GM12878 (cell line): ENCODE measurements at regions not wholly inside any gene's neighbourhood (a gene's known extent, or its start where the extent isn't known, plus 50 kb on each side); places are given as distances from the start of the nearest gene placed in this dataset.

Experiments used
- CHD2 ChIP-seq: IDR thresholded peaks from 2 replicates; pipeline ENCODE4 v1.6.1; 2011; ENCODE audit warnings: low read depth, low read length, improper control_type of control experiment, borderline replicate concordance
- EZH2 ChIP-seq: IDR thresholded peaks from 2 replicates; pipeline ENCODE4 v1.6.1; 2012; ENCODE audit warnings: low read depth, mild to moderate bottlenecking, control low read depth, inconsistent platforms, low read length, borderline replicate concordance; ENCODE audit not compliant: control insufficient read depth
- JUNB ChIP-seq: IDR thresholded peaks from 2 replicates; pipeline ENCODE4 v1.6.1; 2016; ENCODE audit warnings: antibody characterized with exemption, mild to moderate bottlenecking
- MEF2A ChIP-seq: IDR thresholded peaks from 2 replicates; pipeline ENCODE4 v1.6.1; 2011; ENCODE audit warnings: low read depth, mild to moderate bottlenecking, low read length, moderate library complexity; ENCODE audit not compliant: insufficient read depth
- POLR2A ChIP-seq: IDR thresholded peaks from 2 replicates; pipeline ENCODE4 v1.6.1; 2011; ENCODE audit warnings: low read depth, mild to moderate bottlenecking, low read length
- POLR2AphosphoS5 ChIP-seq: IDR thresholded peaks from 2 replicates; pipeline ENCODE4 v1.6.1; 2011; ENCODE audit warnings: mild to moderate bottlenecking, low read length, inconsistent platforms
- RAD21 ChIP-seq: IDR thresholded peaks from 2 replicates; pipeline ENCODE4 v1.6.1; 2011; ENCODE audit warnings: mild to moderate bottlenecking, low read depth, low read length, moderate library complexity; ENCODE audit not compliant: insufficient read depth
- RUNX3 ChIP-seq: IDR thresholded peaks from 2 replicates; pipeline ENCODE4 v1.6.1; 2012; ENCODE audit warnings: low read length, inconsistent platforms
- SUZ12 ChIP-seq: fragments of 200-600 bp; sonication (generic); IDR thresholded peaks from one replicate; pipeline ENCODE4 v1.6.1; 2018; ENCODE audit warnings: antibody characterized with exemption, mild to moderate bottlenecking; ENCODE audit not compliant: unreplicated experiment
- TF ChIP-seq, protein P1 (sequence below), 3 experiments: IDR thresholded peaks in 2 of 3; conservative IDR thresholded peaks in 1 of 3; 2 replicates each; pipeline ENCODE4 v1.5.1; 2011; ENCODE audit warnings: low read depth in 3 of 3, low read length in 3 of 3, mild to moderate bottlenecking in 3 of 3, control low read depth in 2 of 3, moderate library complexity in 2 of 3, inconsistent platforms in 1 of 3, mixed read lengths in 1 of 3; ENCODE audit not compliant: control insufficient read depth in 2 of 3, insufficient read depth in 1 of 3; ENCODE audit errors: extremely low read depth in 1 of 3
- TF ChIP-seq, protein P2 (sequence below): fragments of 450-650 bp; IDR thresholded peaks from 2 replicates; pipeline ENCODE4 v1.6.1; 2017; ENCODE audit warnings: mild to moderate bottlenecking
- TF ChIP-seq, protein P3 (sequence below): fragments of 450-650 bp; IDR thresholded peaks from 2 replicates; pipeline ENCODE4 v1.6.1; 2016; ENCODE audit warnings: mild to moderate bottlenecking, moderate library complexity, borderline replicate concordance
- TF ChIP-seq, protein P4 (sequence below): fragments of 450-650 bp; formaldehyde crosslinking; IDR thresholded peaks from 2 replicates; pipeline ENCODE4 v1.5.0; 2022; ENCODE audit warnings: mild to moderate bottlenecking, missing genetic modification characterization
- TF ChIP-seq, protein P5 (sequence below): IDR thresholded peaks from 2 replicates; pipeline ENCODE4 v1.6.1; 2011; ENCODE audit warnings: low read depth, mild to moderate bottlenecking, low read length, moderate library complexity, borderline replicate concordance; ENCODE audit errors: extremely low read depth

DNA sequence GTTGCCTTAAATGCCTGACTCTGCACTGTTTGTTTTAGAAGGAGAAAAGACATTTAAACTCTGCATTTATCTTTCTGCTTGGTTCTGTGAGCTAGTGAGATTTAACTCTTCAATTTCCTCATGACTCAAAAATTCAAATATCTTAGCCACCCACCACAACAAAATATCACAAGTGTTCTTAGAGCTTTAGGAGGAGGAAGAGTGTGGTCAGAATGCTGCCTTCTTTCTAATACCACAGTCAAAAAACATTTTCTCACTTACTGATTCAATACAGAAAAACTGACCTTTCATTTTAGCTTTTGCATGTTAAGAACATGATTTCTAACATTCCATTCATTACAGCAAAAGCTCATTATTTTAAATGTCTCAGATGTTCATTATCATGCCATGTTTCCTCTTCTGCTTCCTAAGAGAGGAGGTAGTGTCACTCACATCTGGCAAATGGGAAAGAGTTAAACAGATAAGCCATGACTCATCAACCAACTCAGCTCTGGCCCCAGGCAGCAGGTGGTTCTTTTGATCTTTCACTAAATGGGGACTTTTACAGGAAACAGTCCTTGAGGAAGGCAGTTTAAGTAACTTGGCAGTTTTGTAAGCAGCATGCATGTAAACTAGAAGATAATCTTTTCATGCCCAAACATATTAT lies 56.4 kb upstream of the RNU6-8 start:
- TF ChIP-seq, protein P1, sequence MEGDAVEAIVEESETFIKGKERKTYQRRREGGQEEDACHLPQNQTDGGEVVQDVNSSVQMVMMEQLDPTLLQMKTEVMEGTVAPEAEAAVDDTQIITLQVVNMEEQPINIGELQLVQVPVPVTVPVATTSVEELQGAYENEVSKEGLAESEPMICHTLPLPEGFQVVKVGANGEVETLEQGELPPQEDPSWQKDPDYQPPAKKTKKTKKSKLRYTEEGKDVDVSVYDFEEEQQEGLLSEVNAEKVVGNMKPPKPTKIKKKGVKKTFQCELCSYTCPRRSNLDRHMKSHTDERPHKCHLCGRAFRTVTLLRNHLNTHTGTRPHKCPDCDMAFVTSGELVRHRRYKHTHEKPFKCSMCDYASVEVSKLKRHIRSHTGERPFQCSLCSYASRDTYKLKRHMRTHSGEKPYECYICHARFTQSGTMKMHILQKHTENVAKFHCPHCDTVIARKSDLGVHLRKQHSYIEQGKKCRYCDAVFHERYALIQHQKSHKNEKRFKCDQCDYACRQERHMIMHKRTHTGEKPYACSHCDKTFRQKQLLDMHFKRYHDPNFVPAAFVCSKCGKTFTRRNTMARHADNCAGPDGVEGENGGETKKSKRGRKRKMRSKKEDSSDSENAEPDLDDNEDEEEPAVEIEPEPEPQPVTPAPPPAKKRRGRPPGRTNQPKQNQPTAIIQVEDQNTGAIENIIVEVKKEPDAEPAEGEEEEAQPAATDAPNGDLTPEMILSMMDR (IDR thresholded peaks at IDR 0.05 in 2 of 3, conservative IDR thresholded peaks at IDR 0.05 in 1 of 3; ENCODE audit: control insufficient read depth in 2 of 3, extremely low read depth in 1 of 3, insufficient read depth in 1 of 3, low read depth in 3 of 3, low read length in 3 of 3) = no peak
- TF ChIP-seq POLR2A (no peak), POLR2AphosphoS5 (no peak), RAD21 (0 out of 2 replicates have a peak, but pooled peaks have one; percentile 6), SUZ12 (no peak), RUNX3 (peak; percentile 82), JUNB (peak; percentile 86), MEF2A (no peak), CHD2 (no peak), EZH2 (no peak)
- TF ChIP-seq, protein P2, sequence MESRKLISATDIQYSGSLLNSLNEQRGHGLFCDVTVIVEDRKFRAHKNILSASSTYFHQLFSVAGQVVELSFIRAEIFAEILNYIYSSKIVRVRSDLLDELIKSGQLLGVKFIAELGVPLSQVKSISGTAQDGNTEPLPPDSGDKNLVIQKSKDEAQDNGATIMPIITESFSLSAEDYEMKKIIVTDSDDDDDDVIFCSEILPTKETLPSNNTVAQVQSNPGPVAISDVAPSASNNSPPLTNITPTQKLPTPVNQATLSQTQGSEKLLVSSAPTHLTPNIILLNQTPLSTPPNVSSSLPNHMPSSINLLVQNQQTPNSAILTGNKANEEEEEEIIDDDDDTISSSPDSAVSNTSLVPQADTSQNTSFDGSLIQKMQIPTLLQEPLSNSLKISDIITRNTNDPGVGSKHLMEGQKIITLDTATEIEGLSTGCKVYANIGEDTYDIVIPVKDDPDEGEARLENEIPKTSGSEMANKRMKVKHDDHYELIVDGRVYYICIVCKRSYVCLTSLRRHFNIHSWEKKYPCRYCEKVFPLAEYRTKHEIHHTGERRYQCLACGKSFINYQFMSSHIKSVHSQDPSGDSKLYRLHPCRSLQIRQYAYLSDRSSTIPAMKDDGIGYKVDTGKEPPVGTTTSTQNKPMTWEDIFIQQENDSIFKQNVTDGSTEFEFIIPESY = no peak
- TF ChIP-seq, protein P3, sequence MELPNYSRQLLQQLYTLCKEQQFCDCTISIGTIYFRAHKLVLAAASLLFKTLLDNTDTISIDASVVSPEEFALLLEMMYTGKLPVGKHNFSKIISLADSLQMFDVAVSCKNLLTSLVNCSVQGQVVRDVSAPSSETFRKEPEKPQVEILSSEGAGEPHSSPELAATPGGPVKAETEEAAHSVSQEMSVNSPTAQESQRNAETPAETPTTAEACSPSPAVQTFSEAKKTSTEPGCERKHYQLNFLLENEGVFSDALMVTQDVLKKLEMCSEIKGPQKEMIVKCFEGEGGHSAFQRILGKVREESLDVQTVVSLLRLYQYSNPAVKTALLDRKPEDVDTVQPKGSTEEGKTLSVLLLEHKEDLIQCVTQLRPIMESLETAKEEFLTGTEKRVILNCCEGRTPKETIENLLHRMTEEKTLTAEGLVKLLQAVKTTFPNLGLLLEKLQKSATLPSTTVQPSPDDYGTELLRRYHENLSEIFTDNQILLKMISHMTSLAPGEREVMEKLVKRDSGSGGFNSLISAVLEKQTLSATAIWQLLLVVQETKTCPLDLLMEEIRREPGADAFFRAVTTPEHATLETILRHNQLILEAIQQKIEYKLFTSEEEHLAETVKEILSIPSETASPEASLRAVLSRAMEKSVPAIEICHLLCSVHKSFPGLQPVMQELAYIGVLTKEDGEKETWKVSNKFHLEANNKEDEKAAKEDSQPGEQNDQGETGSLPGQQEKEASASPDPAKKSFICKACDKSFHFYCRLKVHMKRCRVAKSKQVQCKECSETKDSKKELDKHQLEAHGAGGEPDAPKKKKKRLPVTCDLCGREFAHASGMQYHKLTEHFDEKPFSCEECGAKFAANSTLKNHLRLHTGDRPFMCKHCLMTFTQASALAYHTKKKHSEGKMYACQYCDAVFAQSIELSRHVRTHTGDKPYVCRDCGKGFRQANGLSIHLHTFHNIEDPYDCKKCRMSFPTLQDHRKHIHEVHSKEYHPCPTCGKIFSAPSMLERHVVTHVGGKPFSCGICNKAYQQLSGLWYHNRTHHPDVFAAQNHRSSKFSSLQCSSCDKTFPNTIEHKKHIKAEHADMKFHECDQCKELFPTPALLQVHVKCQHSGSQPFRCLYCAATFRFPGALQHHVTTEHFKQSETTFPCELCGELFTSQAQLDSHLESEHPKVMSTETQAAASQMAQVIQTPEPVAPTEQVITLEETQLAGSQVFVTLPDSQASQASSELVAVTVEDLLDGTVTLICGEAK = no peak
- TF ChIP-seq, protein P4, sequence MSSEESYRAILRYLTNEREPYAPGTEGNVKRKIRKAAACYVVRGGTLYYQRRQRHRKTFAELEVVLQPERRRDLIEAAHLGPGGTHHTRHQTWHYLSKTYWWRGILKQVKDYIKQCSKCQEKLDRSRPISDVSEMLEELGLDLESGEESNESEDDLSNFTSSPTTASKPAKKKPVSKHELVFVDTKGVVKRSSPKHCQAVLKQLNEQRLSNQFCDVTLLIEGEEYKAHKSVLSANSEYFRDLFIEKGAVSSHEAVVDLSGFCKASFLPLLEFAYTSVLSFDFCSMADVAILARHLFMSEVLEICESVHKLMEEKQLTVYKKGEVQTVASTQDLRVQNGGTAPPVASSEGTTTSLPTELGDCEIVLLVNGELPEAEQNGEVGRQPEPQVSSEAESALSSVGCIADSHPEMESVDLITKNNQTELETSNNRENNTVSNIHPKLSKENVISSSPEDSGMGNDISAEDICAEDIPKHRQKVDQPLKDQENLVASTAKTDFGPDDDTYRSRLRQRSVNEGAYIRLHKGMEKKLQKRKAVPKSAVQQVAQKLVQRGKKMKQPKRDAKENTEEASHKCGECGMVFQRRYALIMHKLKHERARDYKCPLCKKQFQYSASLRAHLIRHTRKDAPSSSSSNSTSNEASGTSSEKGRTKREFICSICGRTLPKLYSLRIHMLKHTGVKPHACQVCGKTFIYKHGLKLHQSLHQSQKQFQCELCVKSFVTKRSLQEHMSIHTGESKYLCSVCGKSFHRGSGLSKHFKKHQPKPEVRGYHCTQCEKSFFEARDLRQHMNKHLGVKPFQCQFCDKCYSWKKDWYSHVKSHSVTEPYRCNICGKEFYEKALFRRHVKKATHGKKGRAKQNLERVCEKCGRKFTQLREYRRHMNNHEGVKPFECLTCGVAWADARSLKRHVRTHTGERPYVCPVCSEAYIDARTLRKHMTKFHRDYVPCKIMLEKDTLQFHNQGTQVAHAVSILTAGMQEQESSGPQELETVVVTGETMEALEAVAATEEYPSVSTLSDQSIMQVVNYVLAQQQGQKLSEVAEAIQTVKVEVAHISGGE (CRISPR knock-in tag) = no peak
- TF ChIP-seq, protein P5, sequence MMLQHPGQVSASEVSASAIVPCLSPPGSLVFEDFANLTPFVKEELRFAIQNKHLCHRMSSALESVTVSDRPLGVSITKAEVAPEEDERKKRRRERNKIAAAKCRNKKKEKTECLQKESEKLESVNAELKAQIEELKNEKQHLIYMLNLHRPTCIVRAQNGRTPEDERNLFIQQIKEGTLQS = no peak
